ENCODE measurements at regions not wholly inside any gene's neighbourhood (a gene's known extent, or its start where the extent isn't known, plus 50 kb on each side); places are given as distances from the start of the nearest gene placed in this dataset.
A peak's percentile ranks its signal among the peaks of the same experiment; 100 is the strongest.
"Not testable (repeated sequence)": the region's sequence is repeated elsewhere in the genome, so short reads cannot be mapped to it uniquely, and the experiment has no call there.

DNA sequence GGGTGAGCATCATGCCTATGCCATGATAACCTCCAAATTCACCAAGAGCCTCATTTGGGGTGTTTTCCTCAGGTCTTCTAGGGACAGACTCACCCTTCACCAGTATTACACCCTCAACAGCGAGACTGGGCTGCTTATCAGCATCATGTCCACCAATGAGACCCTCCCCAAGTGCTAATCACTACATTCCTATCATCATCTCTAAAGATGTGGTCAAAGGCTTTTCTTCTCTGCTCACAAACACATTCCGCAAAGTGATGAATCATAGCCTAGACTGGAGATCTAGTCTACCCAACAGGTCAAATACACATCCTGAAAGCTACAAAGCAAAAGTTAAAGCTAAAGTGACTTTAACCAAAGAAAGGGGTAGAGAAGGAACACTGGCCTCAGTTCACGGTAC lies 75.3 kb upstream of the C7orf33 start:
- peak in 1 of 2 donors; percentile 14 for DNase-seq (ENCODE audit: low read depth in 1 of 2, low spot score in 1 of 2)
- no peaks in the 10 kb centered on the region for H3K36me3 ChIP-seq
- no peaks in the 10 kb centered on the region for H3K4me1 ChIP-seq (ENCODE audit: low read depth)
- H3K27ac ChIP-seq, result no peak overlapping the region
- H3K4me3 ChIP-seq, result no peak overlapping the region
- no peaks in the 10 kb centered on the region for H3K9me3 ChIP-seq (ENCODE audit: low read depth)
- TF ChIP-seq, protein P1, sequence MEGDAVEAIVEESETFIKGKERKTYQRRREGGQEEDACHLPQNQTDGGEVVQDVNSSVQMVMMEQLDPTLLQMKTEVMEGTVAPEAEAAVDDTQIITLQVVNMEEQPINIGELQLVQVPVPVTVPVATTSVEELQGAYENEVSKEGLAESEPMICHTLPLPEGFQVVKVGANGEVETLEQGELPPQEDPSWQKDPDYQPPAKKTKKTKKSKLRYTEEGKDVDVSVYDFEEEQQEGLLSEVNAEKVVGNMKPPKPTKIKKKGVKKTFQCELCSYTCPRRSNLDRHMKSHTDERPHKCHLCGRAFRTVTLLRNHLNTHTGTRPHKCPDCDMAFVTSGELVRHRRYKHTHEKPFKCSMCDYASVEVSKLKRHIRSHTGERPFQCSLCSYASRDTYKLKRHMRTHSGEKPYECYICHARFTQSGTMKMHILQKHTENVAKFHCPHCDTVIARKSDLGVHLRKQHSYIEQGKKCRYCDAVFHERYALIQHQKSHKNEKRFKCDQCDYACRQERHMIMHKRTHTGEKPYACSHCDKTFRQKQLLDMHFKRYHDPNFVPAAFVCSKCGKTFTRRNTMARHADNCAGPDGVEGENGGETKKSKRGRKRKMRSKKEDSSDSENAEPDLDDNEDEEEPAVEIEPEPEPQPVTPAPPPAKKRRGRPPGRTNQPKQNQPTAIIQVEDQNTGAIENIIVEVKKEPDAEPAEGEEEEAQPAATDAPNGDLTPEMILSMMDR (IDR thresholded peaks at IDR 0.05; ENCODE audit: low read depth, low read length), result no peak
- no peaks in the 10 kb centered on the region for H3K27me3 ChIP-seq

DNA sequence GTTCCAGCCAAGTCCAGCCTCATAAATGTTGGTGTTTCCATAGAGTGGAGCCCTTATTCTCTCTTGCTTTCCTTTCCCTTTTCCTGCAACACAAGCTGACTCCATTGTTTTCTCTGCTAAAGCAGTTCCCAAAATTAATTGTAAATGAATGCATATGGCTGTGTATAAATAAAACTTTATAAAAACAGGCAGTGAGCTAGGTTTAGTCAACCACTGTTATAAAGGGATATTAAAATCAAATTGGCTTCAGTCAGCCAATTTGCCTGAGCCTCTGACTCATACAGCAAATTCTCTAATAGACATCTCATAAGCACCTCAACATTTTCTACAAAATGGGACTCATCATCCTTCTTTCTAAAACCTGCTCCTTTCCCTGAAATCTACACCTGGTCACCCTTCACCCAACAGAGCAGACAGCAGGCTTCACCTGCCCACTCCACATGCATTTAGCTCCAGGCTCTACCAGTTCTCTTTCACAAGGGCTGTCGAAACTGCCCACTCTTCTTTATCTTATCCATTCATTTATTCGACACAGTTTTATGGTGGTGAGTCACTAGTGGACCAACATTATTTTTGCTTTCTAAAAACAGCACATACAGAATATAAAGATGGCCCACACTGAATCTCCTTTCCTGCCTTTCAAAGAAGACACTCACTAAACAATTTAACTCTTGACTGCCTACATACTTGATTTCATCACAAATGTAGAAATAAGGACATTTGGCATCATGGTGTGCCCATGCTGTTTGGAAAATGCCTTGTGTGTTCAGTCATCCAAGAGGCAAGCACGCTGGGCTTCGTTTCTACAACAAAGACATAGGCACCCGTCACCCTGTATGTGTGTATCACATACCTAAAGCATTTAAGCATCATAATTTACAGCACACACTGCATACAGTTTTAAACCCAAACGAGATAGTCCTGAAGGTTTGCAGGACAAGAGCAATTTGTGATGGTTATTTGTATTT lies 74.6 kb upstream of the C7orf33 start:
- Histone ChIP-seq H3K4me3 (no peak overlapping the region), H3K27ac (no peak overlapping the region), H3K4me1 (ENCODE audit: low read depth) (no peaks in the 10 kb centered on the region), H3K36me3 (no peaks in the 10 kb centered on the region), H3K27me3 (no peaks in the 10 kb centered on the region), H3K9me3 (ENCODE audit: low read depth) (no peaks in the 10 kb centered on the region)
- TF ChIP-seq, protein P1 (IDR thresholded peaks at IDR 0.05; ENCODE audit: low read depth, low read length), result no peak
- DNase-seq (ENCODE audit: low read depth in 1 of 2, low spot score in 1 of 2), result peak in 1 of 2 donors; percentile 23

DNA sequence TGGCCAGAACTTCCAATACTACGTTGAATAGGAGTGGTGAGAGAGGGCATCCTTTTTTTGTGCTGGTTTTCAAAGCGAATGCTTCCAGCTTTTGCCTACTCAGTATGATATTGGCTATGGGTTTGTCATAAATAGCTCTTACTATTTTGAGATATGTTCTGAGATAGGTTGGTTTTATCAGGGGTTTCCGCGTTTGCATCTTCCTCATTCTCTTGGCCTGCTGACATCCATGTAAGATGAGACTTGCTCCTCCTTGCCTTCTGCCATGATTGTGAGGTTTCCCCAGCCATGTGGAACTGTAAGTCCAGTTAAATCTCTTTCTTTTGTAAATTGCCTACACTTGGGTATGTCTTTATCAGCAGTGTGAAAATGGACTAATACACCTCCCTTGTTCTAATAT lies 71.2 kb upstream of the C7orf33 start:
- not testable (repeated sequence) for DNase-seq (ENCODE audit: low read depth in 1 of 2, low spot score in 1 of 2); H3K9me3 ChIP-seq (ENCODE audit: low read depth); H3K27ac ChIP-seq; H3K4me3 ChIP-seq; H3K27me3 ChIP-seq; H3K4me1 ChIP-seq (ENCODE audit: low read depth); H3K36me3 ChIP-seq

DNA sequence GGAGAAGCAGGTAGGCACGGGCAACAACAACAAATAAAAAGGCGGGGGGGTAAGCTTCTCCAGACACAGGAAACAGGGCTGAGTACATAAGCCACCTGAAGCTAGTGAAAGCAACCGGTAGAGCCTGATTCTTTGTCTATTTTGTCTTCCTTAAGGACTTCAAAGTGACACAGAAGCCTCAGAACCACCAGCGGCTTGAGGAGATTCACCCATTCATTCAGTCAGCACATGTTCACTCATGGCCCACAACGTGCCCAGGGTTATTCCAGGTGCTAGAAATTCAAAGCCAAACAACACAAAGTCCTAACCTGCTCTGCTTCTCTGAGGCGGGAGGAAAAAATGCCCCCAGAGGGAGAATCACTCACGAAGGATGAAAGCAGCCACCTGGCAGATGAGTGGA lies 69.3 kb upstream of the C7orf33 start:
- TF ChIP-seq, protein P1 (IDR thresholded peaks at IDR 0.05; ENCODE audit: low read depth, low read length), result no peak
- no peaks in the 10 kb centered on the region for H3K36me3 ChIP-seq
- H3K27ac ChIP-seq, result no peak overlapping the region
- H3K9me3 ChIP-seq (ENCODE audit: low read depth), result no peaks in the 10 kb centered on the region
- no peaks in the 10 kb centered on the region for H3K27me3 ChIP-seq
- H3K4me3 ChIP-seq, result no peak overlapping the region
- DNase-seq (ENCODE audit: low read depth in 1 of 2, low spot score in 1 of 2), result no peak
- no peaks in the 10 kb centered on the region for H3K4me1 ChIP-seq (ENCODE audit: low read depth)

DNA sequence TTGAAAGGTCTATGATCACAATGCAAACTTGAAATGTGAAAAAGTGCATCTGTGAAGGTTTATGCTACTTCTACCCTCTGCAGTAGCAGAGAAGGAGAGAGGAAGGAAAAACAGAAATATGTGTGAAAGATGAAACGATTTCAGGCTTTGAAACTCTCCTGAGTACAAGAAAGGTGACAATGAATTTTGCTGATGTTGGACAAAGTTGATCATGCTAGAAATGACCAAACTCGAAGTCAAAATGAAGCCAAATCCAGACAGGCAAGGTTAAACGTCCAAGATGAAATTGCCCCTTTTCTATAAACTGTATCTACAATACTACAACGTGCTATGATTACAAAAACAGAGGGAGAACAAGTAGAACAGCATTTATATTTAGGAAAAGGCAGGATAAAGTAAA lies 67.0 kb upstream of the C7orf33 start:
- no peak overlapping the region for H3K27ac ChIP-seq
- no peak overlapping the region for H3K4me3 ChIP-seq
- no peaks in the 10 kb centered on the region for H3K27me3 ChIP-seq
- H3K9me3 ChIP-seq (ENCODE audit: low read depth), result no peaks in the 10 kb centered on the region
- H3K36me3 ChIP-seq, result no peaks in the 10 kb centered on the region
- no peaks in the 10 kb centered on the region for H3K4me1 ChIP-seq (ENCODE audit: low read depth)
- no peak for DNase-seq (ENCODE audit: low read depth in 1 of 2, low spot score in 1 of 2)
- TF ChIP-seq, protein P1 (IDR thresholded peaks at IDR 0.05; ENCODE audit: low read depth, low read length), result no peak

DNA sequence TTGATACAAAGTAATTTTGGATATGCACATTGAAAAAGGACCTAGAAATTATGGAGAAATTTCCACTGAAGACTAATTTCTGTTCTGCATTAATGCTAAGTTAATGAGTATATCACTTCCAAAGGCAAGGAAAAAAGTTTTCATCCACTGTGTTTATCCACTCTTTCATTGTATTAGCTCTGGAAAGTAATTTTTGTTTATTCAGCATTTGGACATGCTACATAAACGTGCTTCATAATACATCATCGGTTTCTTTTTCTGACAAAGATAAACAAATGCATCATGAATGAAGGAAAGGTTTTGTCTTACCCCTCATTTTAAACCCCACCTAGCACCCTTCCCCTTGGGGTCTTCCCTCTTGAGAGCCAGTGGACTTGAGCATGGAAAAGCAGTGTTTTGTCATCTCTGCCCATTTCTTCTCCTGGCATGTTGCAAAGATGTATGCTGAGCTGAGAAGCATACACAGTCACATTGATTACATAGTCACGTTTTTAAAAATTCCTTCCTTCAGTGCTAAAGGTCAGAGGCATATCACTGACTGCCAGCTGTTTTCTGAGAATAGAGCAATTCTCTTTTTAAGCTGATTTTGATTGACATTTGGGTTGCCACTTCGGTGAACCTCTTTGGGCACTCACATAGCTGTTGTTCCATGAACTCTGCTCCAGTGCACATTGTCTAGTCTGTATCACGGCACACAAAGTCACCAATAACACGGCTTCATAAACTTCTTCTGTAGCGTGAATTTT lies 65.9 kb upstream of the C7orf33 start:
- Histone ChIP-seq H3K4me1 (ENCODE audit: low read depth) (no peaks in the 10 kb centered on the region), H3K9me3 (ENCODE audit: low read depth) (no peaks in the 10 kb centered on the region), H3K4me3 (no peak overlapping the region), H3K27ac (no peak overlapping the region), H3K36me3 (no peaks in the 10 kb centered on the region), H3K27me3 (no peaks in the 10 kb centered on the region)
- no peak for DNase-seq (ENCODE audit: low read depth in 1 of 2, low spot score in 1 of 2)
- TF ChIP-seq, protein P1 (IDR thresholded peaks at IDR 0.05; ENCODE audit: low read depth, low read length), result no peak

Measured in cardiac muscle cell (in vitro differentiated cells and primary cell).